HCT116 (cell line): ENCODE measurements at regions not wholly inside any gene's neighbourhood (a gene's known extent, or its start where the extent isn't known, plus 50 kb on each side); places are given as distances from the start of the nearest gene placed in this dataset.

ENCODE experiments used
- POLR2A ChIP-seq: IDR thresholded peaks from 2 replicates; pipeline ENCODE4 v1.7.0; 2011; ENCODE audit warnings: borderline replicate concordance; ENCODE audit not compliant: insufficient read depth, insufficient read length; ENCODE audit errors: extremely low read depth
- TF ChIP-seq, protein P1 (sequence below), 3 experiments: fragments of 200-600 bp in 1 of 3; sonication (generic) in 1 of 3; IDR thresholded peaks in 2 of 3; conservative IDR thresholded peaks in 1 of 3; 2 replicates each; pipeline ENCODE4 v1.5.1; 2012 to 2017; ENCODE audit warnings: low read depth in 2 of 3, low read length in 2 of 3, antibody characterized with exemption in 1 of 3, borderline replicate concordance in 1 of 3, control low read depth in 1 of 3, mild to moderate bottlenecking in 1 of 3, mixed read lengths in 1 of 3, mixed run types in 1 of 3, moderate library complexity in 1 of 3; ENCODE audit not compliant: insufficient read depth in 1 of 3
- TF ChIP-seq, protein P2 (sequence below): IDR thresholded peaks from 2 replicates; pipeline ENCODE4 v1.6.1; 2012

DNA sequence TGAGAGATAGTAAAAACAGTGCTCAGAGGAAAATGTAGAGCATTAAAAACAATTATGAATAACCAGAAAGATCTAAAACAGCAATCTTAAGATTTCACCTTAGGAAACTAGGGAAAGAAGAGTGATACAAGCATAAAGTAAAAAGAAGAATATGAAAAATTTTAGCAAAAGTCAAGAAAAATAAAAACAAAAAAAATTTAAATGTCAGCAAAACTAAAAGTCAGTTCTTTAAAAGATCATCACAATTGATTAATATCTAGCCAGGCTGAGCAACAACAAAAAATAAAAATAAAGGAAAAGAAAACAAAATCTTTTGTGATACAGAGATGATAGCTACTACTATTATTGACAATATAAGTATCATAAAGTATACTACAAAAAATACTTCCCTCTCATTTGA is 1088.1 kb upstream of the EDIL3 start:
- TF ChIP-seq, protein P1, sequence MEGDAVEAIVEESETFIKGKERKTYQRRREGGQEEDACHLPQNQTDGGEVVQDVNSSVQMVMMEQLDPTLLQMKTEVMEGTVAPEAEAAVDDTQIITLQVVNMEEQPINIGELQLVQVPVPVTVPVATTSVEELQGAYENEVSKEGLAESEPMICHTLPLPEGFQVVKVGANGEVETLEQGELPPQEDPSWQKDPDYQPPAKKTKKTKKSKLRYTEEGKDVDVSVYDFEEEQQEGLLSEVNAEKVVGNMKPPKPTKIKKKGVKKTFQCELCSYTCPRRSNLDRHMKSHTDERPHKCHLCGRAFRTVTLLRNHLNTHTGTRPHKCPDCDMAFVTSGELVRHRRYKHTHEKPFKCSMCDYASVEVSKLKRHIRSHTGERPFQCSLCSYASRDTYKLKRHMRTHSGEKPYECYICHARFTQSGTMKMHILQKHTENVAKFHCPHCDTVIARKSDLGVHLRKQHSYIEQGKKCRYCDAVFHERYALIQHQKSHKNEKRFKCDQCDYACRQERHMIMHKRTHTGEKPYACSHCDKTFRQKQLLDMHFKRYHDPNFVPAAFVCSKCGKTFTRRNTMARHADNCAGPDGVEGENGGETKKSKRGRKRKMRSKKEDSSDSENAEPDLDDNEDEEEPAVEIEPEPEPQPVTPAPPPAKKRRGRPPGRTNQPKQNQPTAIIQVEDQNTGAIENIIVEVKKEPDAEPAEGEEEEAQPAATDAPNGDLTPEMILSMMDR (IDR thresholded peaks at IDR 0.05 in 2 of 3, conservative IDR thresholded peaks at IDR 0.05 in 1 of 3; ENCODE audit: borderline replicate concordance in 1 of 3, insufficient read depth in 1 of 3, low read depth in 2 of 3, low read length in 2 of 3), result no peak
- TF ChIP-seq, protein P2, sequence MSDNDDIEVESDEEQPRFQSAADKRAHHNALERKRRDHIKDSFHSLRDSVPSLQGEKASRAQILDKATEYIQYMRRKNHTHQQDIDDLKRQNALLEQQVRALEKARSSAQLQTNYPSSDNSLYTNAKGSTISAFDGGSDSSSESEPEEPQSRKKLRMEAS, result no peak
- no peak for TF ChIP-seq POLR2A
